Fibroblast of lung (primary cell): ENCODE measurements at regions not wholly inside any gene's neighbourhood (a gene's known extent, or its start where the extent isn't known, plus 50 kb on each side); places are given as distances from the start of the nearest gene placed in this dataset.

Source experiments
- DNase-seq, 2 donors: peaks; one replicate each; pipeline versions ENCODE4 v3.0.0 to v3.0.0-alpha.2; 2010; ENCODE audit warnings: low read depth in 2 of 2
- H2AFZ ChIP-seq: 2 replicates; pipeline ENCODE4 v1.5.1; 2012; ENCODE audit warnings: low read length, control low read depth, inconsistent platforms
- H3K27ac ChIP-seq: 2 replicates; pipeline ENCODE4 v1.5.1; 2011; ENCODE audit warnings: low read length, control low read depth; ENCODE audit not compliant: insufficient read depth
- H3K27me3 ChIP-seq: 2 replicates; pipeline ENCODE4 v1.5.1; 2011; ENCODE audit warnings: mild to moderate bottlenecking, low read length; ENCODE audit not compliant: control insufficient read depth, insufficient read depth
- H3K36me3 ChIP-seq: 2 replicates; pipeline ENCODE4 v1.5.1; 2011; ENCODE audit warnings: low read length; ENCODE audit not compliant: control insufficient read depth, insufficient read depth
- H3K4me1 ChIP-seq: 2 replicates; pipeline ENCODE4 v1.5.1; 2011; ENCODE audit warnings: low read length; ENCODE audit not compliant: control insufficient read depth, insufficient read depth; ENCODE audit errors: extremely low read depth
- H3K4me2 ChIP-seq: 2 replicates; pipeline ENCODE4 v1.5.1; 2011; ENCODE audit warnings: low read length, control low read depth; ENCODE audit not compliant: insufficient read depth; ENCODE audit errors: extremely low read depth
- H3K4me3 ChIP-seq, 4 experiments: fragments of 200-600 bp in 1 of 4; sonication (generic) in 1 of 4; replicated peaks in 1 of 4; 2 replicates each; pipeline ENCODE4 v1.5.1; 2011 to 2016; ENCODE audit warnings: low read length in 4 of 4, low read depth in 3 of 4, mild to moderate bottlenecking in 3 of 4, control low read depth in 2 of 4, inconsistent platforms in 1 of 4, mixed read lengths in 1 of 4; ENCODE audit not compliant: insufficient read depth in 1 of 4; ENCODE audit errors: control extremely low read depth in 1 of 4
- H3K79me2 ChIP-seq: 2 replicates; pipeline ENCODE4 v1.5.1; 2012; ENCODE audit warnings: mild to moderate bottlenecking, low read length, inconsistent platforms; ENCODE audit not compliant: control insufficient read depth, insufficient read depth
- H3K9ac ChIP-seq: 2 replicates; pipeline ENCODE4 v1.5.1; 2011; ENCODE audit warnings: mild to moderate bottlenecking, low read length, control low read depth; ENCODE audit not compliant: insufficient read depth
- H3K9me3 ChIP-seq: 2 replicates; pipeline ENCODE4 v1.5.1; 2012; ENCODE audit warnings: low read depth, low read length; ENCODE audit not compliant: control insufficient read depth, insufficient read depth
- H4K20me1 ChIP-seq: 2 replicates; pipeline ENCODE4 v1.5.1; 2011; ENCODE audit warnings: low read length; ENCODE audit not compliant: control insufficient read depth, insufficient read depth; ENCODE audit errors: extremely low read depth
- EZH2 ChIP-seq: IDR thresholded peaks from 2 replicates; pipeline ENCODE4 v1.5.1; 2012; ENCODE audit warnings: low read length, control low read depth, mild to moderate bottlenecking; ENCODE audit errors: missing control alignments
- TF ChIP-seq, protein P1 (sequence below), 2 donors: IDR thresholded peaks in 1 of 2; conservative IDR thresholded peaks in 1 of 2; 1 replicate in 1 of 2; 2 replicates in 1 of 2; pipeline ENCODE4 v1.5.1; 2011 to 2012; ENCODE audit warnings: low read length in 2 of 2, control low read depth in 1 of 2, inconsistent platforms in 1 of 2, low read depth in 1 of 2, mild to moderate bottlenecking in 1 of 2

DNA sequence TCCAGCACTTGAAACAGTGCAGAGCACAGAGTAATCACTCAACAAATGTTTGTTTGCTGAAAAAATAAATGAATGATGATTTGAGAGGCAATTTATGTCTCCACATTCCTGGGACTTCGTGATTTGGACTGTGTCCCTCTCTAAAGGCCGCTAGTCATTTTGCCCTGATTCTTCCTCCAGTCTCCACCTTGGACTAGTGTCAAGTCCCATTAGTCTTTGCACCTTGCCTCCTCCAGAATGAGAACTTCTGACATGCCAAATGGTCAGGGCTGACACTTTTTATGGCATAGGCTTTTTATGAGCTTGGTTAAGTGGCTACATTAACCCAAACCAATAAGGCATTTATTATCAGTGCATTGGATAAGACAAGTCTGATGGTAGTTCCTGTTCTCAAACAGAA is 65.1 kb upstream of the POF1B start:
- no peak for DNase-seq

More for the DNA sequence above, 65.1 kb upstream of the POF1B start:
- Histone ChIP-seq H3K27ac (no peak overlapping the region), H3K4me2 (no peak overlapping the region), H3K9me3 (no peaks in the 10 kb centered on the region), H3K4me3 (no peak overlapping the region), H3K36me3 (no peaks in the 10 kb centered on the region), H3K9ac (no peak overlapping the region), H3K27me3 (no peaks in the 10 kb centered on the region), H2AFZ (no peak overlapping the region), H4K20me1 (no peaks in the 10 kb centered on the region), H3K79me2 (no peaks in the 10 kb centered on the region), H3K4me1 (no peaks in the 10 kb centered on the region)
- TF ChIP-seq EZH2: no peak
- TF ChIP-seq, protein P1, sequence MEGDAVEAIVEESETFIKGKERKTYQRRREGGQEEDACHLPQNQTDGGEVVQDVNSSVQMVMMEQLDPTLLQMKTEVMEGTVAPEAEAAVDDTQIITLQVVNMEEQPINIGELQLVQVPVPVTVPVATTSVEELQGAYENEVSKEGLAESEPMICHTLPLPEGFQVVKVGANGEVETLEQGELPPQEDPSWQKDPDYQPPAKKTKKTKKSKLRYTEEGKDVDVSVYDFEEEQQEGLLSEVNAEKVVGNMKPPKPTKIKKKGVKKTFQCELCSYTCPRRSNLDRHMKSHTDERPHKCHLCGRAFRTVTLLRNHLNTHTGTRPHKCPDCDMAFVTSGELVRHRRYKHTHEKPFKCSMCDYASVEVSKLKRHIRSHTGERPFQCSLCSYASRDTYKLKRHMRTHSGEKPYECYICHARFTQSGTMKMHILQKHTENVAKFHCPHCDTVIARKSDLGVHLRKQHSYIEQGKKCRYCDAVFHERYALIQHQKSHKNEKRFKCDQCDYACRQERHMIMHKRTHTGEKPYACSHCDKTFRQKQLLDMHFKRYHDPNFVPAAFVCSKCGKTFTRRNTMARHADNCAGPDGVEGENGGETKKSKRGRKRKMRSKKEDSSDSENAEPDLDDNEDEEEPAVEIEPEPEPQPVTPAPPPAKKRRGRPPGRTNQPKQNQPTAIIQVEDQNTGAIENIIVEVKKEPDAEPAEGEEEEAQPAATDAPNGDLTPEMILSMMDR (conservative IDR thresholded peaks at IDR 0.05 in 1 of 2, IDR thresholded peaks at IDR 0.05 in 1 of 2; ENCODE audit: low read depth in 1 of 2, low read length in 2 of 2): no peak
